PFSK-1 (cell line): ENCODE measurements at regions not wholly inside any gene's neighbourhood (a gene's known extent, or its start where the extent isn't known, plus 50 kb on each side); places are given as distances from the start of the nearest gene placed in this dataset.

Source experiments
- REST ChIP-seq, 2 experiments: IDR thresholded peaks; 2 replicates each; pipeline versions ENCODE4 v1.6.1 to v1.8.0; 2011 to 2012; ENCODE audit warnings: low read depth in 2 of 2, low read length in 2 of 2, control low read depth in 1 of 2, inconsistent platforms in 1 of 2, mild to moderate bottlenecking in 1 of 2, moderate library complexity in 1 of 2; ENCODE audit not compliant: insufficient read depth in 1 of 2
- TAF1 ChIP-seq: IDR thresholded peaks from 2 replicates; pipeline ENCODE4 v1.6.1; 2012; ENCODE audit warnings: low read length, control low read depth, borderline replicate concordance; ENCODE audit not compliant: insufficient read depth

GRCh38 chr22:49134076-49134475, 693.6 kb downstream of the BRD1 start:
- TF ChIP-seq REST (IDR thresholded peaks at IDR 0.05; ENCODE audit: insufficient read depth in 1 of 2, low read depth in 2 of 2, low read length in 2 of 2) (no peak), TAF1 (no peak)
